K562 (cell line): ENCODE measurements at regions not wholly inside any gene's neighbourhood (a gene's known extent, or its start where the extent isn't known, plus 50 kb on each side); places are given as distances from the start of the nearest gene placed in this dataset.

Source experiments
- BRF1 ChIP-seq: IDR thresholded peaks from 3 replicates; pipeline ENCODE4 v1.6.1; 2011; ENCODE audit warnings: borderline replicate concordance, mild to moderate bottlenecking; ENCODE audit not compliant: insufficient read length; ENCODE audit errors: extremely low read depth
- CTCF ChIP-seq, 3 experiments: IDR thresholded peaks in 2 of 3; conservative IDR thresholded peaks in 1 of 3; 2 replicates each; pipeline ENCODE4 v1.5.1; 2011 to 2012; ENCODE audit warnings: low read length in 3 of 3, mild to moderate bottlenecking in 3 of 3, control low read depth in 2 of 3, improper control_type of control experiment in 1 of 3, inconsistent platforms in 1 of 3, low read depth in 1 of 3, mixed read lengths in 1 of 3, moderate library complexity in 1 of 3; ENCODE audit not compliant: insufficient read depth in 2 of 3
- ESRRB ChIP-seq: fragments of 250-450 bp; sonication (Bioruptor Pico); IDR thresholded peaks from 2 replicates; pipeline ENCODE4 v1.5.0; 2020; ENCODE audit warnings: mild to moderate bottlenecking, moderate library complexity, borderline replicate concordance
- GTF2A2 ChIP-seq: IDR thresholded peaks from 2 replicates; pipeline ENCODE4 v1.6.1; 2016; ENCODE audit warnings: mild to moderate bottlenecking, missing genetic modification characterization, missing compliant biosample characterization
- HDAC8 ChIP-seq: fragments of 450-650 bp; IDR thresholded peaks from 2 replicates; pipeline ENCODE4 v1.6.1; 2016; ENCODE audit warnings: mild to moderate bottlenecking, missing genetic modification characterization, moderate library complexity, missing compliant biosample characterization
- JUNB ChIP-seq: fragments of 450-650 bp; formaldehyde crosslinking; conservative IDR thresholded peaks from 2 replicates; pipeline ENCODE4 v1.4.0; 2020; ENCODE audit warnings: mild to moderate bottlenecking
- NR3C1 ChIP-seq: sonication (generic); formaldehyde crosslinking; IDR thresholded peaks from 2 replicates; pipeline ENCODE4 v1.8.1; 2022; ENCODE audit warnings: missing genetic modification reagents
- POLR2A ChIP-seq: fragments of 450-650 bp; conservative IDR thresholded peaks from 2 replicates; pipeline ENCODE4 v1.6.1; 2016
- RCOR1 ChIP-seq, 2 experiments: IDR thresholded peaks; 2 replicates each; pipeline ENCODE4 v1.6.1; 2012; ENCODE audit warnings: low read depth in 2 of 2, low read length in 2 of 2, borderline replicate concordance in 1 of 2, improper control_type of control experiment in 1 of 2
- TAF1 ChIP-seq: IDR thresholded peaks from 2 replicates; pipeline ENCODE4 v1.6.1; 2011; ENCODE audit warnings: mild to moderate bottlenecking, low read length, moderate library complexity; ENCODE audit not compliant: insufficient read depth, control insufficient read depth, severe bottlenecking; ENCODE audit errors: extremely low read depth
- ZNF707 ChIP-seq: fragments of 250-450 bp; sonication (Bioruptor Pico); conservative IDR thresholded peaks from 2 replicates; pipeline ENCODE4 v1.8.0; 2022; ENCODE audit warnings: inconsistent platforms, mild to moderate bottlenecking, moderate library complexity

DNA sequence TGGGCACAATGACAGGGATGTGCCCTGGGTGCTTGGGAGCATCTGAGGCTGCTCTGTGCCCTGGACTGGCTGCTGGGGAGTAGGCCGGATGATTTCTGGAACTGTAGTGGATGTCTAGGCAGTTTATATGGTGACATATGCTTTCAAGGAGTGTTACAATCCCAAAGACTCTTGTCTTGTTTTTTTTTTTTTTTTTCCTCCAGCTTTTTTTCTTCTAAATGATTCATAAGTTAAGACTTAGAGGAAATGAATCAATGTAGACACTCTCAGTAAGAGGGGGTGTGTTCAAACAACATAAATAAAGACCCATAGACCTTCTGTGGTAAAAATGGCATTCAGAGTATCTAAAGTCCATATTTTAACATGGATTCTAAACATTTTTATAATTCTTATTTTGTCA is 706.1 kb upstream of the GOLIM4 start:
- no peak for TF ChIP-seq RCOR1 (IDR thresholded peaks at IDR 0.05; ENCODE audit: borderline replicate concordance in 1 of 2, low read depth in 2 of 2, low read length in 2 of 2)
- TF ChIP-seq ZNF707 (CRISPR knock-in tag) = no peak
- no peak for TF ChIP-seq BRF1
- no peak for TF ChIP-seq GTF2A2
- TF ChIP-seq CTCF (IDR thresholded peaks at IDR 0.05 in 2 of 3, conservative IDR thresholded peaks at IDR 0.05 in 1 of 3; ENCODE audit: insufficient read depth in 2 of 3, low read depth in 1 of 3, low read length in 3 of 3) = no peak
- TF ChIP-seq HDAC8 (tag) = no peak
- TF ChIP-seq NR3C1 (CRISPR knock-in tag) = no peak
- TF ChIP-seq POLR2A = no peak
- TF ChIP-seq JUNB = no peak
- TF ChIP-seq ESRRB = no peak
- no peak for TF ChIP-seq TAF1
